LNCaP clone FGC (cell line): ENCODE measurements at regions not wholly inside any gene's neighbourhood (a gene's known extent, or its start where the extent isn't known, plus 50 kb on each side); places are given as distances from the start of the nearest gene placed in this dataset.

Experiments used
- DNase-seq: peaks from one replicate; pipeline ENCODE4 v3.0.0-alpha.2; 2011; ENCODE audit warnings: low read depth
- H3K4me3 ChIP-seq: 2 replicates; pipeline ENCODE4 v1.5.1; 2011; ENCODE audit warnings: mild to moderate bottlenecking, low read depth, low read length, control low read depth
- CTCF ChIP-seq: IDR thresholded peaks from 2 replicates; pipeline ENCODE4 v1.5.1; 2012; ENCODE audit warnings: mild to moderate bottlenecking; ENCODE audit not compliant: control insufficient read depth, insufficient read depth; ENCODE audit errors: extremely low read depth

- H3K4me3 ChIP-seq, result no peak overlapping the region
- TF ChIP-seq CTCF, result no peak
- no peak for DNase-seq
These were observed 320.5 kb upstream of the SORCS1 start for GRCh38 chr10:107485019-107485418.

- DNase-seq, result no peak
- H3K4me3 ChIP-seq, result no peak overlapping the region
- TF ChIP-seq CTCF, result no peak
These were observed 317.4 kb upstream of the SORCS1 start for GRCh38 chr10:107481881-107482280.

GRCh38 chr10:107481224-107481623 is 316.7 kb upstream of the SORCS1 start:
- DNase-seq, result no peak
- no peak overlapping the region for H3K4me3 ChIP-seq
- no peak for TF ChIP-seq CTCF

- DNase-seq, result no peak
These were observed 316.3 kb upstream of the SORCS1 start for GRCh38 chr10:107480781-107481180.

GRCh38 chr10:107477266-107477665 is 312.8 kb upstream of the SORCS1 start:
- H3K4me3 ChIP-seq, result no peak overlapping the region
- no peak for TF ChIP-seq CTCF
- DNase-seq, result no peak

More at GRCh38 chr10:107480781-107481180, 316.3 kb upstream of the SORCS1 start:
- no peak for TF ChIP-seq CTCF
- H3K4me3 ChIP-seq, result no peak overlapping the region

- H3K4me3 ChIP-seq, result no peak overlapping the region
- no peak for TF ChIP-seq CTCF
- DNase-seq, result no peak
These were observed 311.9 kb upstream of the SORCS1 start for GRCh38 chr10:107476408-107476807.

- no peak for DNase-seq
- no peak for TF ChIP-seq CTCF
- H3K4me3 ChIP-seq, result no peak overlapping the region
These were observed 310.1 kb upstream of the SORCS1 start for GRCh38 chr10:107474650-107475049.
